ENCODE measurements at regions not wholly inside any gene's neighbourhood (a gene's known extent, or its start where the extent isn't known, plus 50 kb on each side); places are given as distances from the start of the nearest gene placed in this dataset.

GRCh38 chr3:59575113-59576001 lies 525.5 kb upstream of the CFAP20DC start:
- TF ChIP-seq CTCF (IDR thresholded peaks at IDR 0.05) (peak; percentile 76), USF2 (IDR thresholded peaks at IDR 0.05) (no peak)
